ENCODE measurements at regions not wholly inside any gene's neighbourhood (a gene's known extent, or its start where the extent isn't known, plus 50 kb on each side); places are given as distances from the start of the nearest gene placed in this dataset.
A peak's percentile ranks its signal among the peaks of the same experiment; 100 is the strongest.

- 0 out of 2 replicates have a peak, but pooled peaks have one; percentile 11 for TF ChIP-seq ZNF687 (CRISPR knock-in tag; IDR thresholded peaks at IDR 0.05)
- peak; percentile 70 for TF ChIP-seq CTCF (CRISPR knock-in tag; IDR thresholded peaks at IDR 0.05)
- TF ChIP-seq MED1 (CRISPR knock-in tag; IDR thresholded peaks at IDR 0.05): 0 out of 2 replicates have a peak, but pooled peaks have one; percentile 24
- TF ChIP-seq XBP1 (CRISPR knock-in tag; IDR thresholded peaks at IDR 0.05): no peak
- TF ChIP-seq ZBTB40 (IDR thresholded peaks at IDR 0.05): no peak
- TF ChIP-seq ZBTB40 (CRISPR knock-in tag; IDR thresholded peaks at IDR 0.05): 0 out of 2 replicates have a peak, but pooled peaks have one; percentile 31
- peak; percentile 89 for TF ChIP-seq STAG1 (CRISPR knock-in tag; IDR thresholded peaks at IDR 0.05)
- no peak for TF ChIP-seq ZBTB10 (CRISPR knock-in tag; IDR thresholded peaks at IDR 0.05; ENCODE audit: borderline replicate concordance)
- peak; percentile 83 for TF ChIP-seq SMC3 (IDR thresholded peaks at IDR 0.05; ENCODE audit: low read length)
- TF ChIP-seq RAD21 (CRISPR knock-in tag; IDR thresholded peaks at IDR 0.05): peak; percentile 66
- 0 out of 2 replicates have a peak, but pooled peaks have one; percentile 28 for TF ChIP-seq RNF2 (conservative IDR thresholded peaks at IDR 0.05; ENCODE audit: low read depth)
Measured at GRCh38 chr6:167485186-167485978, 160.5 kb downstream of the TTLL2 start (continued).
